ENCODE measurements at regions not wholly inside any gene's neighbourhood (a gene's known extent, or its start where the extent isn't known, plus 50 kb on each side); places are given as distances from the start of the nearest gene placed in this dataset.

GRCh38 chr5:117856713-117857112 is 1131.6 kb downstream of the DTWD2 start:
- CTCF ChIA-PET (ENCODE audit: unreplicated experiment): no interaction called here
- no peak overlapping the region for H3K4me3 ChIP-seq (ENCODE audit: low read depth, low read length, poor library complexity, severe bottlenecking)
- no peak overlapping the region for H3K27ac ChIP-seq (ENCODE audit: low read depth, low read length, poor library complexity, severe bottlenecking)
- BruUV-seq (replicated peaks): no TSS peak
- no peaks in the 10 kb centered on the region for H3K36me3 ChIP-seq (ENCODE audit: insufficient read depth, low read length)
- no peaks in the 10 kb centered on the region for H3K9me2 ChIP-seq (ENCODE audit: insufficient read depth, low read length)
- DNase-seq (ENCODE audit: low spot score): no peak
- no peaks in the 10 kb centered on the region for H4K20me1 ChIP-seq (ENCODE audit: insufficient read depth, low read length)
- POLR2A ChIA-PET: interaction anchor here (0.7 kb wide), 1 partner anchor 667 kb away, joined by 3 read pairs; no protein-coding TSS in a partner anchor
- no peak overlapping the region for H2AFZ ChIP-seq (ENCODE audit: low read length)
- no peaks in the 10 kb centered on the region for H3K79me2 ChIP-seq (ENCODE audit: insufficient read depth, low read depth, low read length)
- TF ChIP-seq EZH2phosphoT487 (IDR thresholded peaks at IDR 0.05; ENCODE audit: borderline replicate concordance, low read depth, low read length): no peak
- no peak for TF ChIP-seq CTCF (conservative IDR thresholded peaks at IDR 0.05; ENCODE audit: low read length)
- no peaks in the 10 kb centered on the region for H3K9me3 ChIP-seq (ENCODE audit: low read length)
- no peak overlapping the region for H3K4me2 ChIP-seq (ENCODE audit: low read length)
- intact Hi-C loops (cut with micrococcal nuclease; ENCODE audit: unreplicated experiment): no loop called here
- H3K4me1 ChIP-seq (ENCODE audit: insufficient read depth, low read length, poor library complexity, severe bottlenecking): peaks cover 15% of the 10 kb centered on the region

- Histone ChIP-seq H3K4me1 (ENCODE audit: insufficient read depth, low read length, poor library complexity, severe bottlenecking) (no peaks in the 10 kb centered on the region), H3K36me3 (ENCODE audit: insufficient read depth, low read length) (no peaks in the 10 kb centered on the region), H3K4me2 (ENCODE audit: low read length) (no peak overlapping the region), H3K79me2 (ENCODE audit: insufficient read depth, low read depth, low read length) (no peaks in the 10 kb centered on the region), H3K9me3 (ENCODE audit: low read length) (no peaks in the 10 kb centered on the region), H4K20me1 (ENCODE audit: insufficient read depth, low read length) (no peaks in the 10 kb centered on the region), H3K4me3 (ENCODE audit: low read depth, low read length, poor library complexity, severe bottlenecking) (no peak overlapping the region), H3K9me2 (ENCODE audit: insufficient read depth, low read length) (no peaks in the 10 kb centered on the region), H2AFZ (ENCODE audit: low read length) (no peak overlapping the region), H3K27ac (ENCODE audit: low read depth, low read length, poor library complexity, severe bottlenecking) (no peak overlapping the region)
- TF ChIP-seq EZH2phosphoT487 (IDR thresholded peaks at IDR 0.05; ENCODE audit: borderline replicate concordance, low read depth, low read length) (no peak), CTCF (conservative IDR thresholded peaks at IDR 0.05; ENCODE audit: low read length) (no peak)
- POLR2A ChIA-PET: no interaction called here
- no peak for DNase-seq (ENCODE audit: low spot score)
- BruUV-seq (replicated peaks): no TSS peak
- intact Hi-C loops (cut with micrococcal nuclease; ENCODE audit: unreplicated experiment): no loop called here
- CTCF ChIA-PET (ENCODE audit: unreplicated experiment): no interaction called here
Measured at GRCh38 chr5:117837786-117838185, 1150.6 kb downstream of the DTWD2 start.

GRCh38 chr5:117833691-117834090 is 1154.7 kb downstream of the DTWD2 start:
- no peak overlapping the region for H3K27ac ChIP-seq (ENCODE audit: low read depth, low read length, poor library complexity, severe bottlenecking)
- no peaks in the 10 kb centered on the region for H3K4me1 ChIP-seq (ENCODE audit: insufficient read depth, low read length, poor library complexity, severe bottlenecking)
- no peak overlapping the region for H2AFZ ChIP-seq (ENCODE audit: low read length)
- H3K79me2 ChIP-seq (ENCODE audit: insufficient read depth, low read depth, low read length): no peaks in the 10 kb centered on the region
- no peaks in the 10 kb centered on the region for H3K9me3 ChIP-seq (ENCODE audit: low read length)
- no peaks in the 10 kb centered on the region for H3K36me3 ChIP-seq (ENCODE audit: insufficient read depth, low read length)
- CTCF ChIA-PET (ENCODE audit: unreplicated experiment): no interaction called here
- no peaks in the 10 kb centered on the region for H3K9me2 ChIP-seq (ENCODE audit: insufficient read depth, low read length)
- H3K4me3 ChIP-seq (ENCODE audit: low read depth, low read length, poor library complexity, severe bottlenecking): no peak overlapping the region
- H4K20me1 ChIP-seq (ENCODE audit: insufficient read depth, low read length): no peaks in the 10 kb centered on the region
- H3K4me2 ChIP-seq (ENCODE audit: low read length): no peak overlapping the region
- TF ChIP-seq EZH2phosphoT487 (IDR thresholded peaks at IDR 0.05; ENCODE audit: borderline replicate concordance, low read depth, low read length) (no peak), CTCF (conservative IDR thresholded peaks at IDR 0.05; ENCODE audit: low read length) (no peak)
- BruUV-seq (replicated peaks): no TSS peak
- intact Hi-C loops (cut with micrococcal nuclease; ENCODE audit: unreplicated experiment): no loop called here
- POLR2A ChIA-PET: no interaction called here
- DNase-seq (ENCODE audit: low spot score): no peak
